AG04449 (cell line): ENCODE measurements at regions not wholly inside any gene's neighbourhood (a gene's known extent, or its start where the extent isn't known, plus 50 kb on each side); places are given as distances from the start of the nearest gene placed in this dataset.

Experiments used
- CTCF ChIA-PET: fragments of 350-600 bp; formaldehyde crosslinking; extraction: SDS; loops from one replicate; lab custom pipeline; 2021; ENCODE audit warnings: antibody characterized with exemption; lab: Yijun Ruan, JAX
- POLR2A ChIA-PET: fragments of 400-600, 350-600 bp; formaldehyde crosslinking; extraction: SDS; loops from one replicate; lab custom pipeline; 2020; ENCODE audit warnings: antibody characterized with exemption, inconsistent platforms; lab: Yijun Ruan, JAX
- DNase-seq: peaks from one replicate; pipeline ENCODE4 v3.0.0-alpha.2; 2010; ENCODE audit warnings: low read depth, low spot score
- H3K4me3 ChIP-seq: 2 replicates; pipeline ENCODE4 v1.5.1; 2011; ENCODE audit warnings: low read depth, mild to moderate bottlenecking, control low read depth, low read length
- CTCF ChIP-seq: IDR thresholded peaks from one replicate; pipeline ENCODE4 v1.5.1; 2011; ENCODE audit warnings: mild to moderate bottlenecking, moderate library complexity, low read length, control low read depth, inconsistent platforms; ENCODE audit not compliant: insufficient read depth; ENCODE audit errors: missing control alignments

- POLR2A ChIA-PET = no interaction called here
- TF ChIP-seq CTCF = no peak
- CTCF ChIA-PET = interaction anchor here (0.8 to 2.0 kb wide), 3 partner anchors 11 to 58 kb away, joined by 3 to 7 read pairs (median 4); no protein-coding TSS in a partner anchor
- DNase-seq = no peak
- no peak overlapping the region for H3K4me3 ChIP-seq
These were observed 59.5 kb upstream of the WNT11 start for GRCh38 chr11:76265771-76266241.

- DNase-seq = no peak
- ChIA-PET CTCF (no interaction called here), POLR2A (no interaction called here)
- TF ChIP-seq CTCF = no peak
- no peak overlapping the region for H3K4me3 ChIP-seq
These were observed 57.4 kb upstream of the WNT11 start for GRCh38 chr11:76263657-76264056.

- TF ChIP-seq CTCF = no peak
- H3K4me3 ChIP-seq = no peak overlapping the region
- CTCF ChIA-PET = no interaction called here
- no peak for DNase-seq
- POLR2A ChIA-PET = no interaction called here
These were observed 56.9 kb upstream of the WNT11 start for GRCh38 chr11:76263166-76263565.

- no peak for DNase-seq
- ChIA-PET POLR2A (no interaction called here), CTCF (no interaction called here)
- no peak overlapping the region for H3K4me3 ChIP-seq
- TF ChIP-seq CTCF = no peak
These were observed 54.1 kb upstream of the WNT11 start for GRCh38 chr11:76260296-76260925.

- no peak overlapping the region for H3K4me3 ChIP-seq
- POLR2A ChIA-PET = no interaction called here
- CTCF ChIA-PET = no interaction called here
- no peak for TF ChIP-seq CTCF
- no peak for DNase-seq
These were observed 53.1 kb upstream of the WNT11 start for GRCh38 chr11:76259299-76259908.

GRCh38 chr11:76257074-76257719 lies 50.9 kb upstream of the WNT11 start:
- ChIA-PET CTCF (interaction anchor here (1.2 to 1.6 kb wide), 2 partner anchors 105 to 354 kb away, joined by 3 read pairs; no protein-coding TSS in a partner anchor), POLR2A (no interaction called here)
- no peak for DNase-seq
- no peak overlapping the region for H3K4me3 ChIP-seq
- no peak for TF ChIP-seq CTCF
